ENCODE measurements at regions not wholly inside any gene's neighbourhood (a gene's known extent, or its start where the extent isn't known, plus 50 kb on each side); places are given as distances from the start of the nearest gene placed in this dataset.
A peak's percentile ranks its signal among the peaks of the same experiment; 100 is the strongest.

DNA sequence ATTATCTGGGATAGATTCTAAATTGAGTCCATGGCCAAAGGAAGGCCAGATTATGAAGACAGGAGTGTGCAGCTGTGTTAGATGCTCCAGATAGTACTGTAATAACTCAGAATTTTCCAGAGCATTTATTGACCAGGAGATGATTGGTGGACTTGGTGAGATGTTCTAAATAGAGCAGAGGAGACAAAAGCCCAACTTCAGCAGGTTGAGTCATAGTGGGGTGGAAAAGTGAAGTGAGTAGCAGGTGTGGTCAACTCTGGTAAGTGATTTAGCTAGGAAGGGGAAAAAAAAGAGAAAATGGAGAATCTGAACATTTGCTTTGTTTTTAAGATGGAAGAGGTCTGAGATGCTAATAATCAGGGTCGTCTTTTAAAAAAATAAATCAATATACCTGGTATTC, 227.4 kb downstream of the TMEM200A start:
- Mint-ChIP-seq H3K27me3 (no peaks in the 10 kb centered on the region), H3K9me3 (peaks cover 6% of the 10 kb centered on the region), H3K27ac (no peak overlapping the region), H3K4me3 (no peak overlapping the region), H3K4me1 (ENCODE audit: low read depth) (peaks cover 12% of the 10 kb centered on the region), H3K36me3 (peaks cover 4% of the 10 kb centered on the region)
- intact Hi-C loops (cut with micrococcal nuclease), result loop anchor here (1.0 kb wide), 1 partner anchor 9 kb away; no protein-coding TSS in a partner anchor
- POLR2A ChIA-PET, result no interaction called here
- no peak for DNase-seq
- CTCF ChIA-PET, result no interaction called here

DNA sequence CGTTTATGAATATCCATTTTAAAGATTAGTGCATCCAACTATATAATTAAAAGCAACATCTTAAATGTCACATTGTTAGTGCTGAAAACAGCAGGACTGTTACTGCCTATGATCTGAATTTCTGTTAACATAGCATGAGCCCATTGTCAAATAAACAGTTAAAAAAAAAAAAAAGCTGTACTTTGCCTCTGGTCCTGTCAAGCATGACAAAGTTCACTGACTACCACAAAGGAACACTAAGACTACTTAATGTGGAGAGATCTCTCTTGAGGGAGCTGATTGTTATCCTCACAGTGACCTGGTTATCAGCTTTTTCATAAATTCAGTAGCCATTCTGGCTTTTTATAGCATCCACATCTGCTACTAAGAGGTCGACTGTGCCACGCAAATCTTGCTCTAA, 228.1 kb downstream of the TMEM200A start:
- POLR2A ChIA-PET, result no interaction called here
- intact Hi-C loops (cut with micrococcal nuclease), result loop anchor here (1.0 kb wide), 1 partner anchor 8 kb away; no protein-coding TSS in a partner anchor

DNA sequence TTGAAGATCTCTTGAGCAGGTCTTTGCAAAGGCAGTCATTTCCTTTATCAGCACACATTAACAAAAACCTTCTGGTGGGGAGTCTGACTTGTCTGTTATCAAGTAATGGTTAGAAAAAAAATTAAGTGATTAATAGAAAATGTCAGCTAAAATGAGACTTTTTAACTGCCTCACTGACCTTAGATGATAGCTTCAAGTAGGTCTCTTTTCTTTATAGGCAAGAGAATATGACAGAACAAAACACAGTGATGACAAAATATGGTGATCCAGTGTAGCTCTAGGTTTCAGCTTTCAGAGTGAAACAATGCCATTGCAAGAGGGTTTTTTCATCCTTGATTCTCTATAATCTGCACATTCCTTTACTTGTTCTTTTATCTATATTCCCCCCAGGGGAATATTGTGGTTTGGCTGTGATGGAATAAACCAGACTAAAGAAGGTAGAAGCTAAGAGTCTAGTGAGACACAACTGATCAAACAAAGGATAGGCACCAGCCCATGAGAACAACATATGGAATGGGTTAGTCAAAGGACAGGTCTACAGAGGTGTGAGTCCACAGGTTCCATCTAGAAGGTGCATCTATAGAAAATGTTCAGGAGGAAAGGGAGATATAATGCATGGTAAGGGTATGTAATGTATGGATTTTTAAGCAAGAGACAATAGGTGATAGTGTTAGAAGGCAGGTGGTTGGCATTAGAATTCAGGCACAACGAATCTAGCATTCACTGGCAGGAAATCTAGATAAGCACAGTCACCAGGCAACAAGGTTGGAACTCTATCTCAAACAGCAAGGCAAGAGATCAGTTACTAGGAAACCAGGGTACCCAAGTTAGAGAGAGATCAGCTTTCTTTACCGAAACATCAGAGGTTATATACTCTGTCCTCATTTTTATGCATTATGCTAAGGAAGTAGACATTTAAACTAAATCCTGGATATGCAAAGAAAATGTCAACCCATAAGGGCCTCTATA, 228.9 kb upstream of the SMLR1 start:
- H3K4me3 Mint-ChIP-seq, result no peak overlapping the region
- no peak overlapping the region for H3K27ac Mint-ChIP-seq
- ChIA-PET CTCF (interaction anchor here (1.3 kb wide), 1 partner anchor 100 kb away, joined by 5 read pairs; no protein-coding TSS in a partner anchor), POLR2A (no interaction called here)
- no peak for DNase-seq
- H3K9me3 Mint-ChIP-seq, result no peaks in the 10 kb centered on the region
- intact Hi-C loops (cut with micrococcal nuclease), result no loop called here
- H3K4me1 Mint-ChIP-seq (ENCODE audit: low read depth), result peaks cover 27% of the 10 kb centered on the region
- H3K36me3 Mint-ChIP-seq, result no peaks in the 10 kb centered on the region
- no peaks in the 10 kb centered on the region for H3K27me3 Mint-ChIP-seq

More for the DNA sequence above, 228.1 kb downstream of the TMEM200A start:
- H3K36me3 Mint-ChIP-seq, result peaks cover 4% of the 10 kb centered on the region
- CTCF ChIA-PET, result no interaction called here
- peaks cover 12% of the 10 kb centered on the region for H3K4me1 Mint-ChIP-seq (ENCODE audit: low read depth)
- peaks cover 6% of the 10 kb centered on the region for H3K9me3 Mint-ChIP-seq
- H3K27me3 Mint-ChIP-seq, result no peaks in the 10 kb centered on the region
- no peak overlapping the region for H3K4me3 Mint-ChIP-seq
- no peak overlapping the region for H3K27ac Mint-ChIP-seq
- no peak for DNase-seq

DNA sequence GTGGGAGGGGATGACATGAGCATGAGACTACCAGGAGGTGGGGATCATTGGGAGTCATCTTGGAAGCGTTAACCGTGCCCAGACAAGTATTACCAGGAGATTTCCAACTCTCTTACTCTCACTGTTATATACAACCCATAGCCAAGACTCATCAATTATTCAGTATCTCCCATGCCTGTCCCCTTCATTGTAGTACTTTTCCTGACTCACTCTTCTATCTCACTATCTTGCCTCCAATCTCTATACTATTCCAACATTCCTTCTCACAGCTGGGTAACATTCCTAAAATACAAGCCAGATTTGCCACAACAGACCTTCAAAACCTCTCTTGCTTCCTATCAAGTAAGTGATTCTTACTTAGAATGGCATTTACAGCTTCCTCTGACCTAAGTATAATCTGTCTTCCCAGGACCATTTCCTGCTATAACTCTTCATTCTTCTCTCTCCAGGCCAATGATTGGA, 226.3 kb upstream of the SMLR1 start:
- Mint-ChIP-seq H3K36me3 (no peaks in the 10 kb centered on the region), H3K4me1 (ENCODE audit: low read depth) (peaks cover 23% of the 10 kb centered on the region), H3K4me3 (no peak overlapping the region), H3K27ac (no peak overlapping the region), H3K27me3 (no peaks in the 10 kb centered on the region), H3K9me3 (no peaks in the 10 kb centered on the region)
- intact Hi-C loops (cut with micrococcal nuclease), result loop anchor here (5.0 kb wide), 1 partner anchor 76 kb away; no protein-coding TSS in a partner anchor
- DNase-seq, result no peak
- POLR2A ChIA-PET, result no interaction called here
- CTCF ChIA-PET, result interaction anchor here (2.6 kb wide), 1 partner anchor 97 kb away, joined by 8 read pairs; no protein-coding TSS in a partner anchor

DNA sequence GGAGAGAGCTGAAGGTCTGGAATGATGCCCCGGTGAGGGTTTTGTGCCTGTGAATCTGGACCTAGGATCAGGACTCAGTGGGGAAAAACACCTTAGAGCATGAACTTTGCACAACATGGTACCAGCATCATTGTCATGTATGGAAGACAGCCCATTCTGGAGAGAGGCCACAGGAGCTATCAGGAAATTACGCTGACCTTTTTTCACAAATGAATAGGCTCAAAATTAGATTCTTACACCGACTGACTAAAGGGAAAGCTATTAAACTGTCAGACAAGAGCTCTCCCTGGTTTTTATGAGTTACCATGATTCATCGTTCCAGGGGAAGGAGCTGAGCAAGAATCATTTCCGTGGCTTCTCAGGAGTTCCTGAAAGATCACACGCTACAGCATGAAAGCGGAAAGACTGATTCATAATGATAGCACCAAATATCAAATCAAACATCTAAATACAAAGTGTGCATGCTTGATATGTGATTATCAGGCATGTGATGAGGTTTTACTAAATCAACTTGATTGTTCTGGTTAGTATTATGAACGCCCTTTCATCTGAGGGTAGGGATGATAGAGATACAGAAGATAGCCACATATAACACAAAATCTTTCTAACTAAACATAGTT, 224.9 kb upstream of the SMLR1 start:
- Mint-ChIP-seq H3K9me3 (no peaks in the 10 kb centered on the region), H3K27me3 (no peaks in the 10 kb centered on the region), H3K27ac (no peak overlapping the region), H3K4me1 (ENCODE audit: low read depth) (peaks cover 23% of the 10 kb centered on the region), H3K4me3 (no peak overlapping the region), H3K36me3 (no peaks in the 10 kb centered on the region)
- CTCF ChIA-PET, result interaction anchor here (0.6 to 2.6 kb wide), 2 partner anchors 96 to 98 kb away, joined by 3 to 8 read pairs; no protein-coding TSS in a partner anchor
- POLR2A ChIA-PET, result no interaction called here
- peak; percentile 49 for DNase-seq
- intact Hi-C loops (cut with micrococcal nuclease), result loop anchor here (1.0 to 5.0 kb wide), 7 partner anchors 9 to 85 kb away; no protein-coding TSS in a partner anchor

DNA sequence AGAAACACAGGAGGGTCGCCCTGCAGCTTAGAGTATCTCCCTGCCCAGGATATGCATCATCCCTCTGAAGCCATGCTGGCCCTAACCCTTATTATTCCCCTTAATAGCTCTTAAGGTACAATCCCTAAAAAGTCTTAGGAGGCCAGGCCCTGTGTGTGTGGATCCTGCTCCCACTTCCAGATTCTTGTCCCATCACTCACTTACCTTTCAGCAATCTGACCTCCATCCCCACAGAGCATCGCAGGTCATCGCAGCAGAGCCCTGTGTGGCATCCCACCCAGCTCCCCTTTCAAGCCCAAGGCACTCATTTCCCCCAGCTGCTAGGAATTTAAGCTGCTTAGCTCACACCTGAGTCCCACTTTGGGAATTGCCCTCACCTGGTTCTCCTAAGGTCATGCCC, 223.8 kb upstream of the SMLR1 start:
- no peak overlapping the region for H3K27ac Mint-ChIP-seq
- no peaks in the 10 kb centered on the region for H3K36me3 Mint-ChIP-seq
- no peaks in the 10 kb centered on the region for H3K9me3 Mint-ChIP-seq
- CTCF ChIA-PET, result interaction anchor here (2.6 kb wide), 1 partner anchor 94 kb away, joined by 8 read pairs; no protein-coding TSS in a partner anchor
- POLR2A ChIA-PET, result no interaction called here
- intact Hi-C loops (cut with micrococcal nuclease), result loop anchor here (5.0 kb wide), 1 partner anchor 74 kb away; no protein-coding TSS in a partner anchor
- H3K4me1 Mint-ChIP-seq (ENCODE audit: low read depth), result peaks cover 23% of the 10 kb centered on the region
- no peak for DNase-seq
- no peak overlapping the region for H3K4me3 Mint-ChIP-seq
- H3K27me3 Mint-ChIP-seq, result no peaks in the 10 kb centered on the region

DNA sequence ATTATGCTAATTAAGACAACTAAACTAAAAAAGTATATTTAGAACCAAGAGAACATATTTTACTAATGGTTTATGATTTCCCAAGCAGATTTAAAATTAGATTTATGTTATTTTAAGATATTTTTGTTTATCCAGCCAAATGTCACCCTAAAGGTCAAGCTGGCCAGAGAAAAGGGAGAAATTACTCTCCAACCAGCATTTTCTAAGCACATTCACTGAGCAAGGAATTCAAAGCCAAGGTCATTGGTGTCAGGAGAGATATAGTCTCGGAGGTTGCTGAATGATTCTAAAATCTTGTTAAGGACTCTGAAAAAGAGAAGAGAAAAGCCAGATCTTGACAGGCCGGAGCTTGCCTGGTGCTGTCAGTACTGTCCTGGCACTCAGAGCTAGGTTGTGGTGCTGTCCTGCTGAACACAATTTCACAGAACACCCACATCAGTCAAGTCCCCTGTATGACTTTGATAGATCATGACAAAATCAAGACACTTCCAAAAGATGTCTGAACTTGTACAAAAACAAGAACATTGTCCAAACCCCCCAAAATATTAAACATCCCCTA, 222.3 kb upstream of the SMLR1 start:
- Mint-ChIP-seq H3K27me3 (no peaks in the 10 kb centered on the region), H3K4me3 (no peak overlapping the region), H3K27ac (no peak overlapping the region), H3K4me1 (ENCODE audit: low read depth) (peaks cover 23% of the 10 kb centered on the region), H3K9me3 (no peaks in the 10 kb centered on the region), H3K36me3 (no peaks in the 10 kb centered on the region)
- intact Hi-C loops (cut with micrococcal nuclease), result loop anchor here (5.0 kb wide), 1 partner anchor 72 kb away; no protein-coding TSS in a partner anchor
- no peak for DNase-seq
- ChIA-PET POLR2A (no interaction called here), CTCF (interaction anchor here (0.7 kb wide), 1 partner anchor 45 kb away, joined by 3 read pairs; no protein-coding TSS in a partner anchor)

DNA sequence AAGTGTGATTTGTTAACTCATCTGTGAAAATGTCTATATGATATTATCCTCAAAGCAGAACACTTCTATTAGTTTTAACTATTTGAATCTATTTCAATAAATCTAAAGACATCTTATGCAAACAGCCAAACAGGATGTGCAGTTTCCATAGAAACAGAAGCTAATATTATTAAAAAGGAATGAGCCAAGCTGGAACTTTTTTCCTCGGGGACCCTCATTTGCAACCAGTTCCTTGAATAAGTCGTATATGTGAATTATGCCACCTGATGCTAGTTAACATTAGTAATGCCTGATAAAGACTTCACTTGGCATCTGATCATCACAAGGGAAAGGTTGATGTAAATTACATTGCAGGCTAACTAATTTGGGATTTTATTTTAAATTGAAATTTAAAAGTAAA, 216.9 kb upstream of the SMLR1 start:
- CTCF ChIA-PET, result no interaction called here
- Mint-ChIP-seq H3K27me3 (no peaks in the 10 kb centered on the region), H3K36me3 (no peaks in the 10 kb centered on the region), H3K27ac (no peak overlapping the region), H3K4me1 (ENCODE audit: low read depth) (peaks cover 2% of the 10 kb centered on the region), H3K4me3 (no peak overlapping the region), H3K9me3 (no peaks in the 10 kb centered on the region)
- DNase-seq, result no peak
- POLR2A ChIA-PET, result no interaction called here
- intact Hi-C loops (cut with micrococcal nuclease), result no loop called here

DNA sequence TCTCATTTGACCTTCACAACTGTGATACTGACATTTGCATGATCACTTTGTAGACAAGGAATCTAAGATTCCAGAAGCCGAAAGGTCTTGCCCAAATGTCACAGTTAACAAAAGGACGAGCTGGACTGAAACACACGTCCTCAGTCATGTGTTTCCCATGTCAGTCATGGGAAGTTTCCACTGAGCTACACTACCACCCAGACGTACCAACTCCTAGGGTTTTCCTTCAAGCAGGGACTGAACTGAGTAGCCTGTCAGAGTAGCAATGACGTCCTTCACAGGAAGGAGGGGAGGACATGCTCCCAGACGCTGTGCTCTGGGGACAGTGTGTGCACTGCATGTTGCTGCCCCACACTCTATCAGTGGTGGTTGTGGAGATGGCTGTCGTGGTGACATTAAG, 215.8 kb upstream of the SMLR1 start:
- ChIA-PET CTCF (no interaction called here), POLR2A (no interaction called here)
- H3K4me1 Mint-ChIP-seq (ENCODE audit: low read depth), result peaks cover 2% of the 10 kb centered on the region
- no peaks in the 10 kb centered on the region for H3K36me3 Mint-ChIP-seq
- intact Hi-C loops (cut with micrococcal nuclease), result no loop called here
- H3K27ac Mint-ChIP-seq, result no peak overlapping the region
- no peaks in the 10 kb centered on the region for H3K27me3 Mint-ChIP-seq
- no peak for DNase-seq
- H3K9me3 Mint-ChIP-seq, result no peaks in the 10 kb centered on the region
- no peak overlapping the region for H3K4me3 Mint-ChIP-seq

DNA sequence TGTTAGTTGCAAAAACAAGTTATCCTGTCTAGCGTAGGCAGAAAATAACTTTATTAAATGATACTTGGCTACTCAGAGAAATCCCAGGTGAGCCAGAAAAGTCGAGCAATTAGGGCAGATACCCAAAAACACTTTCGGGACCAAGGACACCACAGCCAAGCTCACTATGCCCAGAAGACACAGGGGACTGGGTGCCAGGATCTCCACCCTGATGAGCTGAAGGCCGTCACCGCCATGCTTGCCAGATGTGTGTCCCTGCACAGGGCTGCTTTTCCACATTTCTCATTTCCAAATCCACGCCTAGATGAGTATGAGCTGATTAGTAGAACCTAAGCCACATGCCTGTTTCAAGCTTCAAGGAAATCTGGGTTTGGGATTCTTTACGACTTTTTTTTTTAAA, 214.0 kb upstream of the SMLR1 start:
- DNase-seq, result no peak
- H3K27ac Mint-ChIP-seq, result no peak overlapping the region
- intact Hi-C loops (cut with micrococcal nuclease), result no loop called here
- ChIA-PET POLR2A (no interaction called here), CTCF (no interaction called here)
- H3K9me3 Mint-ChIP-seq, result no peaks in the 10 kb centered on the region
- peaks cover 2% of the 10 kb centered on the region for H3K4me1 Mint-ChIP-seq (ENCODE audit: low read depth)
- H3K27me3 Mint-ChIP-seq, result no peaks in the 10 kb centered on the region
- H3K4me3 Mint-ChIP-seq, result no peak overlapping the region
- no peaks in the 10 kb centered on the region for H3K36me3 Mint-ChIP-seq

DNA sequence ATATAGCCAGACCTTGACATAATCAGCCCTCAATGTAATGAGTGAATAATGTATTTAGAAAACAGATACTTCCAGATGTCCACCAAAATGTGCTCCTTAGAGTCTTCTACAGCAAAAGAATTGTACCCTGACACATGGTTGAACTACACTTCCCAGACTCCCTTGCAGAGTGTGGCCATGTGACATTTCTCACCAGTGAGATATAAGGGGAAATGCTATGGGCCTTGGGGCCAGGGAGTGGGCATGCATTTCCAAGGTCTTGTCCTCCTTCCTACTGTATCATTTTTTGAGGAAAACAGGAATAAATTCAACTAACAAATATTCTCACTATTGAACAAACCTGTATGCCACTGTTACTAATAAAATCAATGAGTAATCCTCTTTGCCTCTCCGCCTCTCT, 211.4 kb upstream of the SMLR1 start:
- Mint-ChIP-seq H3K9me3 (no peaks in the 10 kb centered on the region), H3K27ac (no peak overlapping the region)
- POLR2A ChIA-PET, result no interaction called here

DNA sequence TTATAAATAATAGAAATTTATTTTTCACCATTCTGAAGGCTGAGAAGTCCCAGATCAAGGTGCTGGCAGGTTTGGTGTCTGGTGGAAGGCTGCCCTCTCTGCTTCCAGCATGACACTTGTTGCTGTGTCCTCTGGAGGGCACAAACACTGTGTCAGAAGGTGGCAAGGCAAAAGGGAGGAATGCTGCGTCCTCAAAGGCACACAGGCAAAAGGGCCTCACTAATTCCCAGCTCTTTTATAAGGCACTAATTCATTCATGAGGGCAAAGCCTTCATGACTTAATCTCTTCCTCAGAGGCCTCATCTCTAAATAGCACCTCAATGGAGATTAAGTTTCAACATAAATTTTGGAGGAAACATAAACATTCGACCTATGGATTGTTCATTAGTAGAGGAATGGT, 209.5 kb upstream of the SMLR1 start:
- DNase-seq, result no peak
- CTCF ChIA-PET, result no interaction called here
- intact Hi-C loops (cut with micrococcal nuclease), result no loop called here
- Mint-ChIP-seq H3K4me3 (no peak overlapping the region), H3K36me3 (no peaks in the 10 kb centered on the region), H3K27me3 (peaks cover 2% of the 10 kb centered on the region), H3K4me1 (ENCODE audit: low read depth) (peaks cover 9% of the 10 kb centered on the region), H3K9me3 (peaks cover under 1% of the 10 kb centered on the region), H3K27ac (no peak overlapping the region)
- POLR2A ChIA-PET, result no interaction called here

More for the DNA sequence above, 211.4 kb upstream of the SMLR1 start:
- no peak for DNase-seq
- intact Hi-C loops (cut with micrococcal nuclease), result no loop called here
- Mint-ChIP-seq H3K27me3 (no peaks in the 10 kb centered on the region), H3K4me1 (ENCODE audit: low read depth) (peaks cover 7% of the 10 kb centered on the region), H3K36me3 (no peaks in the 10 kb centered on the region), H3K4me3 (no peak overlapping the region)
- CTCF ChIA-PET, result no interaction called here
